A549 (cell line): ENCODE measurements at regions not wholly inside any gene's neighbourhood (a gene's known extent, or its start where the extent isn't known, plus 50 kb on each side); places are given as distances from the start of the nearest gene placed in this dataset.

Experiments
- ATAC-seq, 2 experiments: fragments of 200-7000 bp in 1 of 2; fragments of >200 bp in 1 of 2; cut with Nextera tagmentation in 1 of 2; cut with Tn5 transposase in 1 of 2; 3 replicates each; pipeline versions ENCODE4 v1.8.0 to v1.9.1; 2018 to 2020; ENCODE audit warnings: mild to moderate bottlenecking in 1 of 2, moderate library complexity in 1 of 2
- CTCF ChIA-PET: fragments of 300-600 bp; sonication (Branson Sonifier 250); formaldehyde crosslinking; extraction: SDS; loops from one replicate; lab custom pipeline; 2021; ENCODE audit warnings: antibody characterized with exemption, inconsistent platforms; lab: Yijun Ruan, JAX
- POLR2A ChIA-PET: fragments of 350-600 bp; formaldehyde crosslinking; extraction: SDS; loops from one replicate; lab custom pipeline; 2021; ENCODE audit warnings: antibody characterized with exemption, inconsistent platforms; lab: Yijun Ruan, JAX
- DNase-seq, 2 experiments: peaks; one replicate each; pipeline versions ENCODE4 v3.0.0 to v3.0.0-alpha.2; 2011 to 2016; ENCODE audit warnings: low read depth in 1 of 2, low spot score in 1 of 2
- FAIRE-seq: peaks from 2 replicates; lab custom pipeline; 2011; peaks lifted over from hg19 to GRCh38; lab: Jason Lieb, UNC
- H3K27ac ChIP-seq, 2 experiments: fragments of >200 bp; sonication (Bioruptor Twin); formaldehyde crosslinking; 3 replicates each; pipeline ENCODE4 v1.5.1; 2016 to 2017
- H3K4me1 ChIP-seq: fragments of >200 bp; sonication (Bioruptor Twin); formaldehyde crosslinking; 3 replicates; pipeline ENCODE4 v1.6.1; 2016
- H3K4me2 ChIP-seq: fragments of >200 bp; sonication (Bioruptor Twin); formaldehyde crosslinking; 3 replicates; pipeline ENCODE4 v1.6.1; 2016
- H3K4me3 ChIP-seq: fragments of >200 bp; sonication (Bioruptor Twin); formaldehyde crosslinking; 3 replicates; pipeline ENCODE4 v1.5.1; 2016
- H3K9me3 ChIP-seq: fragments of >200 bp; sonication (Bioruptor Twin); formaldehyde crosslinking; 3 replicates; pipeline ENCODE4 v1.6.1; 2016
- BHLHE40 ChIP-seq: IDR thresholded peaks from 2 replicates; pipeline ENCODE4 v1.6.1; 2012; ENCODE audit warnings: low read depth, low read length, inconsistent platforms
- E2F6 ChIP-seq: IDR thresholded peaks from 2 replicates; pipeline ENCODE4 v1.6.1; 2012; ENCODE audit warnings: low read depth, borderline replicate concordance
- FOSB ChIP-seq: fragments of 250-450 bp; sonication (Bioruptor Pico); IDR thresholded peaks from 2 replicates; pipeline ENCODE4 v1.5.0; 2020; ENCODE audit warnings: mild to moderate bottlenecking, moderate library complexity
- FOSL2 ChIP-seq, 2 experiments: fragments of 450-650 bp in 1 of 2; fragments of >200 bp in 1 of 2; sonication (Bioruptor Twin) in 1 of 2; formaldehyde crosslinking; IDR thresholded peaks; 2 replicates each; pipeline versions ENCODE4 v1.5.0 to v1.6.1; 2016 to 2020; ENCODE audit warnings: mild to moderate bottlenecking in 1 of 2, moderate library complexity in 1 of 2
- FOXS1 ChIP-seq: fragments of 250-450 bp; sonication (Bioruptor Pico); IDR thresholded peaks from 2 replicates; pipeline ENCODE4 v1.5.0; 2020; ENCODE audit warnings: mild to moderate bottlenecking, moderate library complexity
- GATA3 ChIP-seq: IDR thresholded peaks from 2 replicates; pipeline ENCODE4 v1.6.1; 2012; ENCODE audit warnings: borderline replicate concordance
- HES2 ChIP-seq: fragments of >200 bp; sonication (Bioruptor Twin); formaldehyde crosslinking; IDR thresholded peaks from 2 replicates; pipeline ENCODE4 v1.6.1; 2016
- JUN ChIP-seq, 2 experiments: fragments of >200 bp; sonication (Bioruptor Twin); formaldehyde crosslinking; IDR thresholded peaks; 2 replicates in 1 of 2; 3 replicates in 1 of 2; pipeline ENCODE4 v1.6.1; 2016 to 2017
- KDM1A ChIP-seq: fragments of 200-600 bp; sonication (generic); IDR thresholded peaks from 2 replicates; pipeline ENCODE4 v1.6.1; 2016; ENCODE audit warnings: low read depth, mild to moderate bottlenecking
- KDM5A ChIP-seq: fragments of 200-600 bp; sonication (generic); IDR thresholded peaks from 2 replicates; pipeline ENCODE4 v1.6.1; 2016; ENCODE audit warnings: antibody characterized with exemption, mild to moderate bottlenecking
- MAFK ChIP-seq: fragments of 450-650 bp; IDR thresholded peaks from 2 replicates; pipeline ENCODE4 v1.6.1; 2014; ENCODE audit not compliant: partially characterized antibody
- MAZ ChIP-seq: fragments of 150-350 bp; IDR thresholded peaks from 2 replicates; pipeline ENCODE4 v1.6.1; 2014; ENCODE audit warnings: antibody characterized with exemption, low read depth, low read length, borderline replicate concordance
- MYC ChIP-seq: IDR thresholded peaks from 2 replicates; pipeline ENCODE4 v1.6.1; 2012; ENCODE audit warnings: mild to moderate bottlenecking, inconsistent platforms, low read length, improper control_type of control experiment, borderline replicate concordance
- NPAS2 ChIP-seq: fragments of 250-450 bp; sonication (Bioruptor Pico); IDR thresholded peaks from 2 replicates; pipeline ENCODE4 v1.8.0; 2022; ENCODE audit warnings: mild to moderate bottlenecking, moderate library complexity, borderline replicate concordance
- PBX3 ChIP-seq: IDR thresholded peaks from 2 replicates; pipeline ENCODE4 v1.6.1; 2012
- PHF8 ChIP-seq: fragments of 200-600 bp; sonication (generic); IDR thresholded peaks from 2 replicates; pipeline ENCODE4 v1.6.1; 2016; ENCODE audit warnings: low read depth, mild to moderate bottlenecking, antibody characterized with exemption, moderate library complexity, borderline replicate concordance
- RAD21 ChIP-seq, 2 experiments: fragments of >200 bp in 1 of 2; sonication (Bioruptor Twin) in 1 of 2; formaldehyde crosslinking in 1 of 2; IDR thresholded peaks in 1 of 2; conservative IDR thresholded peaks in 1 of 2; 2 replicates in 1 of 2; 3 replicates in 1 of 2; pipeline ENCODE4 v1.6.1; 2012 to 2018; ENCODE audit warnings: inconsistent platforms in 1 of 2
- REST ChIP-seq: fragments of 200-600 bp; sonication (generic); IDR thresholded peaks from 2 replicates; pipeline ENCODE4 v1.6.1; 2016; ENCODE audit warnings: antibody characterized with exemption, mild to moderate bottlenecking, moderate library complexity
- RFX5 ChIP-seq: fragments of 450-650 bp; IDR thresholded peaks from 2 replicates; pipeline ENCODE4 v1.7.1; 2014; ENCODE audit warnings: antibody characterized with exemption, mild to moderate bottlenecking, moderate library complexity
- SMC3 ChIP-seq: fragments of >200 bp; sonication (Bioruptor Twin); formaldehyde crosslinking; IDR thresholded peaks from 3 replicates; pipeline ENCODE4 v1.6.1; 2018; ENCODE audit warnings: inconsistent platforms
- SREBF2 ChIP-seq: fragments of 450-650 bp; IDR thresholded peaks from 2 replicates; pipeline ENCODE4 v1.6.1; 2014; ENCODE audit warnings: mild to moderate bottlenecking, moderate library complexity
- USF2 ChIP-seq: fragments of 450-650 bp; IDR thresholded peaks from 2 replicates; pipeline ENCODE4 v1.6.1; 2014; ENCODE audit warnings: antibody characterized with exemption
- ZSCAN20 ChIP-seq: fragments of 250-450 bp; sonication (Bioruptor Pico); IDR thresholded peaks from 2 replicates; pipeline ENCODE4 v1.8.0; 2022; ENCODE audit warnings: mild to moderate bottlenecking, moderate library complexity
- WGBS: methylation state at CpG from one replicate; pipeline ENCODE4 v1.1.6; 2017; ENCODE audit errors: missing lambda C conversion rate; 5-methylcytosine and 5-hydroxymethylcytosine counted together
- TF ChIP-seq, protein P1 (sequence below): fragments of 250-450 bp; sonication (Bioruptor Pico); IDR thresholded peaks from 2 replicates; pipeline ENCODE4 v1.5.0; 2021; ENCODE audit warnings: mild to moderate bottlenecking, moderate library complexity, borderline replicate concordance

- TF ChIP-seq, protein P1, sequence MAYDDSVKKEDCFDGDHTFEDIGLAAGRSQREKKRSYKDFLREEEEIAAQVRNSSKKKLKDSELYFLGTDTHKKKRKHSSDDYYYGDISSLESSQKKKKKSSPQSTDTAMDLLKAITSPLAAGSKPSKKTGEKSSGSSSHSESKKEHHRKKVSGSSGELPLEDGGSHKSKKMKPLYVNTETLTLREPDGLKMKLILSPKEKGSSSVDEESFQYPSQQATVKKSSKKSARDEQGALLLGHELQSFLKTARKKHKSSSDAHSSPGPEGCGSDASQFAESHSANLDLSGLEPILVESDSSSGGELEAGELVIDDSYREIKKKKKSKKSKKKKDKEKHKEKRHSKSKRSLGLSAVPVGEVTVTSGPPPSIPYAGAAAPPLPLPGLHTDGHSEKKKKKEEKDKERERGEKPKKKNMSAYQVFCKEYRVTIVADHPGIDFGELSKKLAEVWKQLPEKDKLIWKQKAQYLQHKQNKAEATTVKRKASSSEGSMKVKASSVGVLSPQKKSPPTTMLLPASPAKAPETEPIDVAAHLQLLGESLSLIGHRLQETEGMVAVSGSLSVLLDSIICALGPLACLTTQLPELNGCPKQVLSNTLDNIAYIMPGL, result no peak
- TF ChIP-seq ZSCAN20 (no peak), MYC (no peak), GATA3 (no peak), MAZ (no peak), KDM5A (no peak), KDM1A (no peak), FOSB (CRISPR knock-in tag) (no peak), USF2 (no peak), HES2 (no peak), RAD21 (conservative IDR thresholded peaks at IDR 0.05 in 1 of 2, IDR thresholded peaks at IDR 0.05 in 1 of 2) (no peak), REST (no peak), FOSL2 (IDR thresholded peaks at IDR 0.05) (no peak), FOSL2 (CRISPR knock-in tag; IDR thresholded peaks at IDR 0.05) (no peak), FOXS1 (no peak), SREBF2 (no peak)
- POLR2A ChIA-PET, result no interaction called here
- no peak for ATAC-seq
- 93% methylated on average over 3 of the region's 3 CpGs for WGBS
- no peak overlapping the region for H3K4me3 ChIP-seq
- no peak overlapping the region for H3K27ac ChIP-seq
- no peak overlapping the region for H3K4me2 ChIP-seq
- no peak for DNase-seq
- H3K4me1 ChIP-seq, result peaks cover 19% of the 10 kb centered on the region
- no peak for FAIRE-seq
- H3K9me3 ChIP-seq, result peaks cover 11% of the 10 kb centered on the region; the same call in 2 of the 3 replicates
- CTCF ChIA-PET, result no interaction called here
These were observed 233.4 kb downstream of the KCNRG start for GRCh38 chr13:50248516-50249143.

DNA sequence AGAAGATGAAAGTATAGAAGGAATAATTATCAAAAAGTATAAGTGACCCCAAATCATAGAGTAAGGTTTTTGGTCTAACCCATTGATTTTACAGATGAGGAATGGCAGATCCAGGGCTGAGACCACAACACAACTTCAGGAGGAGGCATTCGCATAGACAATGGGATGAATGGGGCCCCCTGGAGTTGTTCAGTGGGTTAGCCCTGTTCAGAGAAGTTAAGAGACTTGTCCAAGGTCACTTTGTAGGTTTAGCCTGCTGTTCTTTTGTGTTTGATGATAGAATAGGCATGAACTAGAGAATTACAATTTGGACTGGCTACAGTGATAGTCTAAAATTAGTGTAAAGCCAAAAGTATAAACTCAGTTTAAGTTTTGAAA, 233.9 kb downstream of the KCNRG start:
- no peak for FAIRE-seq
- ChIA-PET POLR2A (no interaction called here), CTCF (no interaction called here)
- DNase-seq, result no peak
- WGBS, result 92% methylated on average over 1 of the region's 1 CpG
- H3K27ac ChIP-seq, result no peak overlapping the region
- H3K4me3 ChIP-seq, result no peak overlapping the region
- ATAC-seq, result no peak
- peaks cover 15% of the 10 kb centered on the region for H3K4me1 ChIP-seq
- no peak for TF ChIP-seq MAZ
- TF ChIP-seq PBX3, result no peak
- no peak for TF ChIP-seq NPAS2 (CRISPR knock-in tag)
- TF ChIP-seq BHLHE40, result no peak
- TF ChIP-seq RFX5, result no peak
- no peak for TF ChIP-seq E2F6
- TF ChIP-seq JUN (IDR thresholded peaks at IDR 0.05), result no peak
- TF ChIP-seq PHF8, result no peak
- no peak for TF ChIP-seq MAFK
- no peak for TF ChIP-seq SMC3
- H3K4me2 ChIP-seq, result no peak overlapping the region
- H3K9me3 ChIP-seq, result peaks cover 11% of the 10 kb centered on the region; the same call in 2 of the 3 replicates
